ENCODE measurements at regions not wholly inside any gene's neighbourhood (a gene's known extent, or its start where the extent isn't known, plus 50 kb on each side); places are given as distances from the start of the nearest gene placed in this dataset.

DNA sequence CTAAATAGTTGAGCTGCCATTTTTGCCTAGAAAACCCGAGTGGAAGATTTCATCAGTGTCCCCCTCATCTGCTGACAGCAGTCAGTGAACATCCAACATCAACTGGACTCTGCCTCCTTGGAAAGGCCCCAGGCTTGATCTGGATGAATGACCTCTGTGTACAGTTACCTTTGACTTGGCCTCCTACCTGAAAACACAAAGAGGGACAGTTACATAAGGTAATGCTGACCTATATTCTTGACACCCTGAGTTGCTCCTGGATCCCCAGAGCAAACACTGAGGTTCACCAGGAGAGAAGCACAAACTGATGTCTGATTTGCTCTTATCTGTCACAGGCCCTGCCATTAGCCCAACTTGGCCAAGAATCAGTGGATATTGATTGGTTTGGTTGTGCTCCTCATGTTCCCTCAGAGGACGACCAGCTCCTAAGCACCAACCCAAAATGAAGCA, 138.9 kb downstream of the PROX1 start:
- WGBS, 2 donors = 58 to 70% methylated on average over 2 of the region's 2 CpGs
- H3K4me3 ChIP-seq = no peak overlapping the region
- TF ChIP-seq, protein P1, sequence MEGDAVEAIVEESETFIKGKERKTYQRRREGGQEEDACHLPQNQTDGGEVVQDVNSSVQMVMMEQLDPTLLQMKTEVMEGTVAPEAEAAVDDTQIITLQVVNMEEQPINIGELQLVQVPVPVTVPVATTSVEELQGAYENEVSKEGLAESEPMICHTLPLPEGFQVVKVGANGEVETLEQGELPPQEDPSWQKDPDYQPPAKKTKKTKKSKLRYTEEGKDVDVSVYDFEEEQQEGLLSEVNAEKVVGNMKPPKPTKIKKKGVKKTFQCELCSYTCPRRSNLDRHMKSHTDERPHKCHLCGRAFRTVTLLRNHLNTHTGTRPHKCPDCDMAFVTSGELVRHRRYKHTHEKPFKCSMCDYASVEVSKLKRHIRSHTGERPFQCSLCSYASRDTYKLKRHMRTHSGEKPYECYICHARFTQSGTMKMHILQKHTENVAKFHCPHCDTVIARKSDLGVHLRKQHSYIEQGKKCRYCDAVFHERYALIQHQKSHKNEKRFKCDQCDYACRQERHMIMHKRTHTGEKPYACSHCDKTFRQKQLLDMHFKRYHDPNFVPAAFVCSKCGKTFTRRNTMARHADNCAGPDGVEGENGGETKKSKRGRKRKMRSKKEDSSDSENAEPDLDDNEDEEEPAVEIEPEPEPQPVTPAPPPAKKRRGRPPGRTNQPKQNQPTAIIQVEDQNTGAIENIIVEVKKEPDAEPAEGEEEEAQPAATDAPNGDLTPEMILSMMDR (IDR thresholded peaks at IDR 0.05) = no peak
- no peak for TF ChIP-seq POLR2A (IDR thresholded peaks at IDR 0.05)
- intact Hi-C loops (cut with DNase I) = loop anchor here (5.0 to 10.0 kb wide), 3 partner anchors 564 to 872 kb away; no protein-coding TSS in a partner anchor
- no peak overlapping the region for H3K27ac ChIP-seq
- no peaks in the 10 kb centered on the region for H3K36me3 ChIP-seq (replicated peaks in 1 of 2; ENCODE audit: insufficient read depth in 1 of 2, low read depth in 2 of 2)
- no peaks in the 10 kb centered on the region for H3K27me3 ChIP-seq
- DNase-seq = no peak
- ATAC-seq = no peak
- peaks cover 19% of the 10 kb centered on the region for H3K4me1 ChIP-seq
- no peaks in the 10 kb centered on the region for H3K9me3 ChIP-seq

DNA sequence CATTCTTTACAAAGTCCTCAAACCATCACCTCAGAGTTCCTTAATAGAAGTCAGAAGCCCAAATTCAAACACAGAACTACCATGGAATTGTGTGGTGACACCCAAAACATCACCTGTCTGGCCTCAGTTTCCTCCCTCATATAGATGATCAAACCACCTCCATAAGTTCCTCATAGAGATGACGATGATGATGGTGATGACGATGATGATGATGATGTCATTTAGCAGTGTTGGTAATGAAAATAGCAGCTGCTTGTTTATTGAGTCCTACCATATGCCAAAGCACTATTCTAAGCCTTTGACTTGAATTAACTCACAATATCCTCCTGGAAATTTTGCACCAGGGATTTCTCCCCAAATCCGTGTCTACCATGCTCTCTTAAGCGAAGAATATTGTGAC, 139.9 kb downstream of the PROX1 start:
- H3K4me3 ChIP-seq = no peak overlapping the region
- TF ChIP-seq, protein P1 (IDR thresholded peaks at IDR 0.05) = no peak
- no peak for TF ChIP-seq POLR2A (IDR thresholded peaks at IDR 0.05)
- no peaks in the 10 kb centered on the region for H3K36me3 ChIP-seq (replicated peaks in 1 of 2; ENCODE audit: insufficient read depth in 1 of 2, low read depth in 2 of 2)
- WGBS, 2 donors = 93 to 97% methylated on average over 4 of the region's 4 CpGs
- H3K27me3 ChIP-seq = no peaks in the 10 kb centered on the region
- H3K9me3 ChIP-seq = no peaks in the 10 kb centered on the region
- intact Hi-C loops (cut with DNase I) = loop anchor here (5.0 to 10.0 kb wide), 3 partner anchors 565 to 873 kb away; no protein-coding TSS in a partner anchor
- no peak for ATAC-seq
- no peak for DNase-seq
- no peak overlapping the region for H3K27ac ChIP-seq
- peaks cover 15% of the 10 kb centered on the region for H3K4me1 ChIP-seq

DNA sequence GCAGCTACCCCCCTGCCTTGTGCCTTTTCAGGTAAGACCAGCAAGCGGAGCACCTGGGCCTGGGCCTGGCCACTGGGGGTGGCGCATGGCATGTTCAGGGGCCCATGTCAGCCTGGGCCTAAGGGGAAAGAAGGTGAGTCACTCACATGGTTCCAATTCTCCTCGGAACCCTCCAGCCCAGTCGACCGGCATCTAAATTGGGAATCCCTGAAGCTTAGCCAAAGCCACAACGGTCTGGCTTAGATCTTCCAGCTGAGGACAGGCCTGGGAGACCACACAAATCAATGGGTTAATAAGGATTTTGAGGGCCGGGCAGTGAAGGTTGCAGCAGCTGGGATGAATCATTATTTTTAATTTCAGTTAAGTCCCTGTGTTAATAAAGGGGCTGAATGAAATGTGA, 145.1 kb upstream of the SMYD2 start:
- no peaks in the 10 kb centered on the region for H3K4me1 ChIP-seq
- intact Hi-C loops (cut with DNase I) = no loop called here
- H3K27me3 ChIP-seq = no peaks in the 10 kb centered on the region
- no peaks in the 10 kb centered on the region for H3K36me3 ChIP-seq (replicated peaks in 1 of 2; ENCODE audit: insufficient read depth in 1 of 2, low read depth in 2 of 2)
- no peak for TF ChIP-seq POLR2A (IDR thresholded peaks at IDR 0.05)
- TF ChIP-seq, protein P1 (IDR thresholded peaks at IDR 0.05) = no peak
- ATAC-seq = no peak
- H3K9me3 ChIP-seq = no peaks in the 10 kb centered on the region
- DNase-seq = no peak
- H3K27ac ChIP-seq = no peak overlapping the region
- WGBS, 2 donors = 85 to 93% methylated on average over 7 of the region's 7 CpGs
- no peak overlapping the region for H3K4me3 ChIP-seq

DNA sequence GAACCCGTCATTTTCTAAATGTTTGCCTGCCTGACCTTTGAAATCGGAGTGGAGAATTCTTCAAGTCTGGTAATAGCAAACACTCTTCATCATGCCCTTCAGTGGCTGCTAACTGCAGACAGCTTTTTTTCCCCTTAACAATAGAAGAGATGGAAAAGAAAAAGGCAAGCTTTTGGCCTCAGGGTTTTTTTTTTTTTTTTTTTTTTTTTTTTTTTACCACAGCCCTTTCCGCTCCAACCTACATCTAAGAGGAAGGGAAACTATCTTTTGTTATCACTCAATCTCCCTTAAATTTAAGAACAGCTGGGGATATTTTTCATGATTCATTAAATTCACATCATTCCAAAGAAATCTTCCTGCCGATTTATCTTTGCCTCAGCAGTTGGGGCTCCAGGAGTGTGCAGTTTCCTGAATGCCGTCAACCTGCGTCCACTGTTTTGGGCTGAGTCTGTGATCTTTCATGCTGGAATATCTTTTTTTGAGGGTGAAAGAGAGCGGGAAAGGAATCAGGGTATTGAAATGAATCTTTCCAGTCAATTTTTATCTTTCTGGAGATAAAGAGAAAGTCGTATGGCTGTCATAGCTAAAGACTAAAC, 144.5 kb upstream of the SMYD2 start:
- DNase-seq (no peak), ATAC-seq (no peak)
- H3K27me3 ChIP-seq = no peaks in the 10 kb centered on the region
- H3K36me3 ChIP-seq (replicated peaks in 1 of 2; ENCODE audit: insufficient read depth in 1 of 2, low read depth in 2 of 2) = no peaks in the 10 kb centered on the region
- TF ChIP-seq, protein P1 (IDR thresholded peaks at IDR 0.05) = no peak
- no peak for TF ChIP-seq POLR2A (IDR thresholded peaks at IDR 0.05)
- no peaks in the 10 kb centered on the region for H3K4me1 ChIP-seq
- intact Hi-C loops (cut with DNase I) = no loop called here
- H3K27ac ChIP-seq = no peak overlapping the region
- 80 to 83% methylated on average over 8 of the region's 8 CpGs for WGBS, 2 donors
- no peak overlapping the region for H3K4me3 ChIP-seq
- no peaks in the 10 kb centered on the region for H3K9me3 ChIP-seq

DNA sequence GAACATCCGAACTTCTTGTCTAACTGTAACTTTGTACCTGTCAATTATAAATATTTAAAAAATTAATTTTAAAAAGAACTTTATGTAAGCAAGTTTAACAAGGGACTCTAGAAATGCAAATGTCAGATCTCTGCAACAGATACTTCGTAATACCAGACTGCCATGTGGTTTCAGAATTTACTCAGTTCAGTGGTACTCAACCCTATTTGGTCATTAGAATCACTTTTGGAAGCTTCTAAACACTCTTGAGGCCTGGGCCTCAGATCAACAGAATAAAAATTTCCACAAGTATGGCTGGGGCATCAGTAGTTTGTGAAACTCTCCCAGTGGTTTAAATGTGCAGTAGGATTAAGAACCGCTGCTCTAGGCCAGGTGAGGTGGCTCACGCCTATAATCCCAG, 139.5 kb upstream of the SMYD2 start:
- Histone ChIP-seq H3K4me1 (no peaks in the 10 kb centered on the region), H3K27ac (no peak overlapping the region), H3K36me3 (replicated peaks in 1 of 2; ENCODE audit: insufficient read depth in 1 of 2, low read depth in 2 of 2) (no peaks in the 10 kb centered on the region), H3K9me3 (no peaks in the 10 kb centered on the region), H3K4me3 (no peak overlapping the region), H3K27me3 (no peaks in the 10 kb centered on the region)
- WGBS, 2 donors = 83 to 85% methylated on average over 4 of the region's 4 CpGs
- no peak for DNase-seq
- intact Hi-C loops (cut with DNase I) = no loop called here
- no peak for ATAC-seq
- TF ChIP-seq, protein P1 (IDR thresholded peaks at IDR 0.05) = no peak
- TF ChIP-seq POLR2A (IDR thresholded peaks at IDR 0.05) = no peak

Measured in body of pancreas (tissue), 4 donors.